ENCODE measurements at regions not wholly inside any gene's neighbourhood (a gene's known extent, or its start where the extent isn't known, plus 50 kb on each side); places are given as distances from the start of the nearest gene placed in this dataset.
"Not testable (repeated sequence)": the region's sequence is repeated elsewhere in the genome, so short reads cannot be mapped to it uniquely, and the experiment has no call there.

DNA sequence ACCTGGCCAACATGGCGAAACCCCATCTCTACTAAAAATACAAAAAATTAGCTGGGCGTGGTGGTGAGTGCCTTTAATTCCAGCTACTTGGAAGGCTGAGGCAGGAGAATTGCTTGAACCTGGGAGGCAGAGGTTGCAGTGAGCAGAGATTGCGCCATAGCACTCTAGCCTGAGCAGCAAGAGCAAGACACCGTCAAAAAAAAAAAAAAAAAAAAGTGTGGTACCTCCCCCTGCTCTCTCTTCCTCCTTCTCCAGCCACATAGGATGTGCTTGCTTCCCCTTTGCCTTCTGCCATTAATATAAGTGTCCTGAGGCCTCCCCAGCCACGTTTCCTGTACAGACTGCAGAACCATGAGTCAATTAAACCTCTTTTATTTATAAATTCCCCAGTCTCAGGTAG is 226.8 kb downstream of the CYP26B1 start:
- H2BK12ac ChIP-seq (ENCODE audit: low read length); H3K9ac ChIP-seq (ENCODE audit: low read depth, low read length, poor library complexity); H2BK15ac ChIP-seq (ENCODE audit: low read length); H3K23ac ChIP-seq (ENCODE audit: low read depth, low read length, poor library complexity); H4K91ac ChIP-seq (ENCODE audit: low read depth, low read length, poor library complexity); H3K4me3 ChIP-seq (ENCODE audit: low read length in 2 of 2); H3K27ac ChIP-seq (replicated peaks; ENCODE audit: low read length); H3K9me3 ChIP-seq (replicated peaks in 1 of 2; ENCODE audit: control insufficient read depth in 2 of 2, insufficient read depth in 1 of 2, low read depth in 1 of 2, low read length in 2 of 2); H3K4me2 ChIP-seq (ENCODE audit: insufficient read depth, low read length, poor library complexity, severe bottlenecking); H3K36me3 ChIP-seq (replicated peaks in 1 of 2; ENCODE audit: control insufficient read depth in 2 of 2, insufficient read depth in 2 of 2, low read length in 2 of 2); H3K4ac ChIP-seq (ENCODE audit: low read length); H3K4me1 ChIP-seq (ENCODE audit: control insufficient read depth in 2 of 2, insufficient read depth in 1 of 2, low read depth in 1 of 2, low read length in 2 of 2); H2BK120ac ChIP-seq (ENCODE audit: low read depth, low read length); H2AFZ ChIP-seq (ENCODE audit: low read length); H2AK5ac ChIP-seq (ENCODE audit: low read depth, low read length); H3K18ac ChIP-seq (ENCODE audit: low read length); H4K8ac ChIP-seq (ENCODE audit: low read depth, low read length); H2BK5ac ChIP-seq (ENCODE audit: low read length); H3K27me3 ChIP-seq (ENCODE audit: control insufficient read depth in 3 of 3, insufficient read depth in 3 of 3, low read depth in 1 of 3, low read length in 3 of 3); DNase-seq (ENCODE audit: low spot score); H3K79me1 ChIP-seq (ENCODE audit: low read depth, low read length); H3K14ac ChIP-seq (ENCODE audit: low read length): not testable (repeated sequence)
- WGBS, 2 donors (ENCODE audit: extremely low coverage in 2 of 2, insufficient read length in 2 of 2, insufficient replicate concordance in 1 of 2), result no CpG with 5 or more reads among the region's 5 CpGs

DNA sequence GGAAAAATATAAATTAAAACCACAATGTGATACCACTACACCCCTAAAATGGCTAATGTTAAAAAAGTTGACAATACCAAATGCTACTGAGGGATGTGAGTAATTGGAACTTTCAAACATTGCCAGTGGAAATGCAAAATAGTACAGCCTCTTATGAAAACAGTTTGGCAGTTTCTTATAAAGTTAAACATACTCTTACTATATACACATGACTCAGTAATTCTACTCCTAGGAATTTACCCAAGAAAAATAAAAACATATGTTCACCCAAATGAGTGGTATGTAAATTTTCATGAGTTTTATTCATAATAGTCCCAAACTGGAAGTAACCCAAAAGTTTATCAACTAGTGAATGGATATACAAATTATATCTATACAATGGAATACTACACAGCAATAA is 228.0 kb downstream of the CYP26B1 start:
- H3K9me3 ChIP-seq (replicated peaks in 1 of 2; ENCODE audit: control insufficient read depth in 2 of 2, insufficient read depth in 1 of 2, low read depth in 1 of 2, low read length in 2 of 2), result peaks cover 0 to 2% of the 10 kb centered on the region in 2 donors
- H3K4ac ChIP-seq (ENCODE audit: low read length), result no peak overlapping the region
- no peak overlapping the region for H2BK5ac ChIP-seq (ENCODE audit: low read length)
- no peaks in the 10 kb centered on the region for H3K79me1 ChIP-seq (ENCODE audit: low read depth, low read length)
- no peaks in the 10 kb centered on the region for H3K36me3 ChIP-seq (replicated peaks in 1 of 2; ENCODE audit: control insufficient read depth in 2 of 2, insufficient read depth in 2 of 2, low read length in 2 of 2)
- no peak overlapping the region for H3K4me2 ChIP-seq (ENCODE audit: insufficient read depth, low read length, poor library complexity, severe bottlenecking)
- no peak overlapping the region for H2BK120ac ChIP-seq (ENCODE audit: low read depth, low read length)
- no peak overlapping the region for H3K14ac ChIP-seq (ENCODE audit: low read length)
- no peak overlapping the region for H3K27ac ChIP-seq (replicated peaks; ENCODE audit: low read length)
- no peak overlapping the region for H2BK15ac ChIP-seq (ENCODE audit: low read length)
- H3K4me1 ChIP-seq (ENCODE audit: control insufficient read depth in 2 of 2, insufficient read depth in 1 of 2, low read depth in 1 of 2, low read length in 2 of 2), result no peaks in the 10 kb centered on the region
- no peak overlapping the region for H3K4me3 ChIP-seq (ENCODE audit: low read length in 2 of 2)
- no peaks in the 10 kb centered on the region for H3K27me3 ChIP-seq (ENCODE audit: control insufficient read depth in 3 of 3, insufficient read depth in 3 of 3, low read depth in 1 of 3, low read length in 3 of 3)
- H2AK5ac ChIP-seq (ENCODE audit: low read depth, low read length), result no peak overlapping the region
- H2AFZ ChIP-seq (ENCODE audit: low read length), result no peak overlapping the region
- no peak overlapping the region for H4K91ac ChIP-seq (ENCODE audit: low read depth, low read length, poor library complexity)
- H2BK12ac ChIP-seq (ENCODE audit: low read length), result no peak overlapping the region
- no peak overlapping the region for H3K23ac ChIP-seq (ENCODE audit: low read depth, low read length, poor library complexity)
- no peak for DNase-seq (ENCODE audit: low spot score)
- no peak overlapping the region for H4K8ac ChIP-seq (ENCODE audit: low read depth, low read length)
- H3K9ac ChIP-seq (ENCODE audit: low read depth, low read length, poor library complexity), result no peak overlapping the region
- no peak overlapping the region for H3K18ac ChIP-seq (ENCODE audit: low read length)

DNA sequence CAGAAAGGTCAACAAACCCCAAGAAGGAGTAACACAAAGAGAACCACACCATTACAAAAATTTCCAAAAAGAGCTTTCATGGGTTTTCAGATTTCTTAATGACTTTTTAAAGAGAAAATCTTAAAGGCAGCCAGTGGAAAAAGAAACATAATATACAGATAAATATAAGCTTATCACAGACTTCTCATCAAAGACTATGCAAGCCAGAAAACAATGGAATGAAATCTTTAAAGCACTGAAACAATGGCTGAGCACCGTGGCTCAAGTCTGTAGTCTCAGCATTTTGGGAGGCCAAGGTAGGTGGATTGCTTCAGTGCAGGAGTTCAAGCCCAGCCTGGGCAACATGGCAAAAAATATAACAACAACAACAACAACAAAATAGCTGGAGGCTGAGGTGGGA is 237.4 kb downstream of the CYP26B1 start:
- H3K4me1 ChIP-seq (ENCODE audit: control insufficient read depth in 2 of 2, insufficient read depth in 1 of 2, low read depth in 1 of 2, low read length in 2 of 2), result no peaks in the 10 kb centered on the region
- no peaks in the 10 kb centered on the region for H3K79me1 ChIP-seq (ENCODE audit: low read depth, low read length)
- no peak overlapping the region for H3K4me3 ChIP-seq (ENCODE audit: low read length in 2 of 2)
- no peak overlapping the region for H3K14ac ChIP-seq (ENCODE audit: low read length)
- H2AK5ac ChIP-seq (ENCODE audit: low read depth, low read length), result no peak overlapping the region
- H3K9ac ChIP-seq (ENCODE audit: low read depth, low read length, poor library complexity), result no peak overlapping the region
- no peak overlapping the region for H3K27ac ChIP-seq (replicated peaks; ENCODE audit: low read length)
- DNase-seq (ENCODE audit: low spot score), result no peak
- peaks cover 0 to 5% of the 10 kb centered on the region in 2 donors for H3K9me3 ChIP-seq (replicated peaks in 1 of 2; ENCODE audit: control insufficient read depth in 2 of 2, insufficient read depth in 1 of 2, low read depth in 1 of 2, low read length in 2 of 2)
- H3K27me3 ChIP-seq (ENCODE audit: control insufficient read depth in 3 of 3, insufficient read depth in 3 of 3, low read depth in 1 of 3, low read length in 3 of 3), result no peaks in the 10 kb centered on the region
- H3K36me3 ChIP-seq (replicated peaks in 1 of 2; ENCODE audit: control insufficient read depth in 2 of 2, insufficient read depth in 2 of 2, low read length in 2 of 2), result no peaks in the 10 kb centered on the region
- H3K18ac ChIP-seq (ENCODE audit: low read length), result no peak overlapping the region
- no peak overlapping the region for H2AFZ ChIP-seq (ENCODE audit: low read length)
- no CpG with 5 or more reads among the region's 1 CpG for WGBS, 2 donors (ENCODE audit: extremely low coverage in 2 of 2, insufficient read length in 2 of 2, insufficient replicate concordance in 1 of 2)
- H2BK15ac ChIP-seq (ENCODE audit: low read length), result no peak overlapping the region
- no peak overlapping the region for H4K91ac ChIP-seq (ENCODE audit: low read depth, low read length, poor library complexity)
- no peak overlapping the region for H4K8ac ChIP-seq (ENCODE audit: low read depth, low read length)
- no peak overlapping the region for H2BK12ac ChIP-seq (ENCODE audit: low read length)
- H2BK120ac ChIP-seq (ENCODE audit: low read depth, low read length), result no peak overlapping the region
- no peak overlapping the region for H2BK5ac ChIP-seq (ENCODE audit: low read length)
- no peak overlapping the region for H3K4me2 ChIP-seq (ENCODE audit: insufficient read depth, low read length, poor library complexity, severe bottlenecking)
- H3K23ac ChIP-seq (ENCODE audit: low read depth, low read length, poor library complexity), result no peak overlapping the region
- H3K4ac ChIP-seq (ENCODE audit: low read length), result no peak overlapping the region

DNA sequence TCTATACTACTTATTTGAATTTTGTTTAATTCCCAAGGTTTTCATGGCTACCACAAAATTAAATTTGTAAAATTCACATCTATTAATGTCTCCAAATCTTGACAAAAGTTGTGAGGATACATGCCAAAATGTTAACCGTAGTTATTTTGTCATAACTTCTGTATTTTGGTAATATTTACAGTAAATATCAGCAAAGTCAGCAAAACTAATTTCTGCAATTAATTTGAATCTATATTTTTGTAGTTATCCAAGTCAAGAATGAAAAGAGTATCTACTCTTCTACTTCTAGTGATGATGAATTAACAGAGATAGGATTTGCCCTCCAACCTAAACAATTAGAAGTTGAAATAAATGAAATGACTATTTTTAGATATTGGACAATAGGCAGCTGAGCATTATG is 238.9 kb downstream of the CYP26B1 start:
- Histone ChIP-seq H2BK5ac (ENCODE audit: low read length) (no peak overlapping the region), H2AFZ (ENCODE audit: low read length) (no peak overlapping the region), H2BK15ac (ENCODE audit: low read length) (no peak overlapping the region), H3K4ac (ENCODE audit: low read length) (no peak overlapping the region), H3K27ac (replicated peaks; ENCODE audit: low read length) (no peak overlapping the region), H3K4me1 (ENCODE audit: control insufficient read depth in 2 of 2, insufficient read depth in 1 of 2, low read depth in 1 of 2, low read length in 2 of 2) (no peaks in the 10 kb centered on the region), H2BK120ac (ENCODE audit: low read depth, low read length) (no peak overlapping the region), H2AK5ac (ENCODE audit: low read depth, low read length) (no peak overlapping the region), H4K91ac (ENCODE audit: low read depth, low read length, poor library complexity) (no peak overlapping the region), H2BK12ac (ENCODE audit: low read length) (no peak overlapping the region), H3K27me3 (ENCODE audit: control insufficient read depth in 3 of 3, insufficient read depth in 3 of 3, low read depth in 1 of 3, low read length in 3 of 3) (no peaks in the 10 kb centered on the region), H3K4me3 (ENCODE audit: low read length in 2 of 2) (no peak overlapping the region), H3K18ac (ENCODE audit: low read length) (no peak overlapping the region), H3K9me3 (replicated peaks in 1 of 2; ENCODE audit: control insufficient read depth in 2 of 2, insufficient read depth in 1 of 2, low read depth in 1 of 2, low read length in 2 of 2) (peaks cover 0 to 5% of the 10 kb centered on the region in 2 donors), H3K9ac (ENCODE audit: low read depth, low read length, poor library complexity) (no peak overlapping the region), H4K8ac (ENCODE audit: low read depth, low read length) (no peak overlapping the region), H3K79me1 (ENCODE audit: low read depth, low read length) (no peaks in the 10 kb centered on the region), H3K4me2 (ENCODE audit: insufficient read depth, low read length, poor library complexity, severe bottlenecking) (no peak overlapping the region), H3K14ac (ENCODE audit: low read length) (no peak overlapping the region), H3K23ac (ENCODE audit: low read depth, low read length, poor library complexity) (no peak overlapping the region), H3K36me3 (replicated peaks in 1 of 2; ENCODE audit: control insufficient read depth in 2 of 2, insufficient read depth in 2 of 2, low read length in 2 of 2) (no peaks in the 10 kb centered on the region)
- WGBS, 2 donors (ENCODE audit: extremely low coverage in 2 of 2, insufficient read length in 2 of 2, insufficient replicate concordance in 1 of 2), result no CpG with 5 or more reads among the region's 1 CpG
- DNase-seq (ENCODE audit: low spot score), result no peak

All from neuronal stem cell (in vitro differentiated cells).